IMR-90 (cell line): ENCODE measurements at regions not wholly inside any gene's neighbourhood (a gene's known extent, or its start where the extent isn't known, plus 50 kb on each side); places are given as distances from the start of the nearest gene placed in this dataset.

Experiments
- POLR2A ChIP-seq: IDR thresholded peaks from 2 replicates; pipeline ENCODE4 v1.6.1; 2012; ENCODE audit warnings: mild to moderate bottlenecking, low read depth, low read length
- TF ChIP-seq, protein P1 (sequence below): conservative IDR thresholded peaks from 2 replicates; pipeline ENCODE4 v1.5.1; 2012; ENCODE audit warnings: mild to moderate bottlenecking, low read depth, low read length, improper control_type of control experiment
- TF ChIP-seq, protein P2 (sequence below): fragments of 150-350 bp; IDR thresholded peaks from 2 replicates; pipeline ENCODE4 v1.6.1; 2017; ENCODE audit warnings: mild to moderate bottlenecking, antibody characterized with exemption, low read length, low read depth

DNA sequence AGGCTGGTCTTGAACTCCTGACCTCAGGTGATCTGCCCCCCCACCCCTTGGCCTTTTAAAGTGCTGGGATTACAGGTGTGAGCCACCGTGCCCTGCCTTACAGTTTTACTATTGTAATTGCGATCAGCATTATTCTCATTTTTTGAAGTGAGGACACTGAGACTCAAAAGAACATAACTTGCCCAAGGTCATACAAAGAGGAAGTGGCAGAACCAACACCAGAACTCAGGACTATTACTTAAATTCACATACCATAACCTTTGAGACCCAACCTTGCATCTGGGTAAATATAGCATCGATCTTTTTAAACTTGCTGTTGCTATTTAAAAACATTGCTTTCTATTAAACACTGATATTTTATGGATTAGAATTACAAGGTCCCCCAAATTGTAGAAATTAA, 54.2 kb downstream of the FOXI1 start:
- no peak for TF ChIP-seq POLR2A
- TF ChIP-seq, protein P1, sequence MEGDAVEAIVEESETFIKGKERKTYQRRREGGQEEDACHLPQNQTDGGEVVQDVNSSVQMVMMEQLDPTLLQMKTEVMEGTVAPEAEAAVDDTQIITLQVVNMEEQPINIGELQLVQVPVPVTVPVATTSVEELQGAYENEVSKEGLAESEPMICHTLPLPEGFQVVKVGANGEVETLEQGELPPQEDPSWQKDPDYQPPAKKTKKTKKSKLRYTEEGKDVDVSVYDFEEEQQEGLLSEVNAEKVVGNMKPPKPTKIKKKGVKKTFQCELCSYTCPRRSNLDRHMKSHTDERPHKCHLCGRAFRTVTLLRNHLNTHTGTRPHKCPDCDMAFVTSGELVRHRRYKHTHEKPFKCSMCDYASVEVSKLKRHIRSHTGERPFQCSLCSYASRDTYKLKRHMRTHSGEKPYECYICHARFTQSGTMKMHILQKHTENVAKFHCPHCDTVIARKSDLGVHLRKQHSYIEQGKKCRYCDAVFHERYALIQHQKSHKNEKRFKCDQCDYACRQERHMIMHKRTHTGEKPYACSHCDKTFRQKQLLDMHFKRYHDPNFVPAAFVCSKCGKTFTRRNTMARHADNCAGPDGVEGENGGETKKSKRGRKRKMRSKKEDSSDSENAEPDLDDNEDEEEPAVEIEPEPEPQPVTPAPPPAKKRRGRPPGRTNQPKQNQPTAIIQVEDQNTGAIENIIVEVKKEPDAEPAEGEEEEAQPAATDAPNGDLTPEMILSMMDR: no peak
- TF ChIP-seq, protein P2, sequence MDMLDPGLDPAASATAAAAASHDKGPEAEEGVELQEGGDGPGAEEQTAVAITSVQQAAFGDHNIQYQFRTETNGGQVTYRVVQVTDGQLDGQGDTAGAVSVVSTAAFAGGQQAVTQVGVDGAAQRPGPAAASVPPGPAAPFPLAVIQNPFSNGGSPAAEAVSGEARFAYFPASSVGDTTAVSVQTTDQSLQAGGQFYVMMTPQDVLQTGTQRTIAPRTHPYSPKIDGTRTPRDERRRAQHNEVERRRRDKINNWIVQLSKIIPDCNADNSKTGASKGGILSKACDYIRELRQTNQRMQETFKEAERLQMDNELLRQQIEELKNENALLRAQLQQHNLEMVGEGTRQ: no peak
